ENCODE measurements at regions not wholly inside any gene's neighbourhood (a gene's known extent, or its start where the extent isn't known, plus 50 kb on each side); places are given as distances from the start of the nearest gene placed in this dataset.

GRCh38 chr14:42424501-42424900 is 817.8 kb downstream of the LRFN5 start:
- H3K36me3 ChIP-seq (ENCODE audit: insufficient read depth, low read length) = no peaks in the 10 kb centered on the region
- no peaks in the 10 kb centered on the region for H4K20me1 ChIP-seq (ENCODE audit: insufficient read depth, low read length)
- no peaks in the 10 kb centered on the region for H3K4me1 ChIP-seq (ENCODE audit: insufficient read depth, low read length)
- no peak for ATAC-seq (ENCODE audit: insufficient read depth, low read depth)
- no peak overlapping the region for H3K4me3 ChIP-seq (ENCODE audit: low read depth in 1 of 2, low read length in 2 of 2)
- no peak overlapping the region for H2AFZ ChIP-seq (ENCODE audit: low read depth, low read length)
- TF ChIP-seq EZH2 (IDR thresholded peaks at IDR 0.05; ENCODE audit: borderline replicate concordance, low read depth, low read length, severe bottlenecking) (no peak), CTCF (IDR thresholded peaks at IDR 0.05; ENCODE audit: borderline replicate concordance, extremely low read depth, low read length, poor library complexity, severe bottlenecking) (no peak)
- H3K27ac ChIP-seq (ENCODE audit: low read length) = no peak overlapping the region
- H3K9ac ChIP-seq (ENCODE audit: low read depth, low read length) = no peak overlapping the region
- H3K27me3 ChIP-seq (ENCODE audit: insufficient read depth, low read length, poor library complexity) = no peaks in the 10 kb centered on the region
- H3K79me2 ChIP-seq (ENCODE audit: insufficient read depth, low read length) = no peaks in the 10 kb centered on the region
- no peak overlapping the region for H3K4me2 ChIP-seq (ENCODE audit: insufficient read depth, low read length)
- H3K9me3 ChIP-seq (ENCODE audit: insufficient read depth, low read length, severe bottlenecking) = no peaks in the 10 kb centered on the region
- DNase-seq = no peak

- Histone ChIP-seq H3K4me2 (ENCODE audit: insufficient read depth, low read length) (no peak overlapping the region), H3K27me3 (ENCODE audit: insufficient read depth, low read length, poor library complexity) (no peaks in the 10 kb centered on the region), H3K9me3 (ENCODE audit: insufficient read depth, low read length, severe bottlenecking) (no peaks in the 10 kb centered on the region), H4K20me1 (ENCODE audit: insufficient read depth, low read length) (no peaks in the 10 kb centered on the region), H3K79me2 (ENCODE audit: insufficient read depth, low read length) (no peaks in the 10 kb centered on the region), H3K4me1 (ENCODE audit: insufficient read depth, low read length) (no peaks in the 10 kb centered on the region), H3K27ac (ENCODE audit: low read length) (no peak overlapping the region), H3K4me3 (ENCODE audit: low read depth in 1 of 2, low read length in 2 of 2) (no peak overlapping the region), H2AFZ (ENCODE audit: low read depth, low read length) (no peak overlapping the region), H3K9ac (ENCODE audit: low read depth, low read length) (no peak overlapping the region), H3K36me3 (ENCODE audit: insufficient read depth, low read length) (no peaks in the 10 kb centered on the region)
- ATAC-seq (ENCODE audit: insufficient read depth, low read depth) (no peak), DNase-seq (no peak)
- TF ChIP-seq CTCF (IDR thresholded peaks at IDR 0.05; ENCODE audit: borderline replicate concordance, extremely low read depth, low read length, poor library complexity, severe bottlenecking) = no peak
- TF ChIP-seq EZH2 (IDR thresholded peaks at IDR 0.05; ENCODE audit: borderline replicate concordance, low read depth, low read length, severe bottlenecking) = no peak
These were observed 814.9 kb downstream of the LRFN5 start for GRCh38 chr14:42421377-42422078.

- no peaks in the 10 kb centered on the region for H3K27me3 ChIP-seq (ENCODE audit: insufficient read depth, low read length, poor library complexity)
- TF ChIP-seq EZH2 (IDR thresholded peaks at IDR 0.05; ENCODE audit: borderline replicate concordance, low read depth, low read length, severe bottlenecking) (no peak), CTCF (IDR thresholded peaks at IDR 0.05; ENCODE audit: borderline replicate concordance, extremely low read depth, low read length, poor library complexity, severe bottlenecking) (no peak)
- H3K36me3 ChIP-seq (ENCODE audit: insufficient read depth, low read length) = no peaks in the 10 kb centered on the region
- no peak overlapping the region for H3K4me2 ChIP-seq (ENCODE audit: insufficient read depth, low read length)
- H2AFZ ChIP-seq (ENCODE audit: low read depth, low read length) = no peak overlapping the region
- H3K9ac ChIP-seq (ENCODE audit: low read depth, low read length) = no peak overlapping the region
- H3K27ac ChIP-seq (ENCODE audit: low read length) = no peak overlapping the region
- DNase-seq (no peak), ATAC-seq (ENCODE audit: insufficient read depth, low read depth) (no peak)
- H3K4me1 ChIP-seq (ENCODE audit: insufficient read depth, low read length) = no peaks in the 10 kb centered on the region
- H4K20me1 ChIP-seq (ENCODE audit: insufficient read depth, low read length) = no peaks in the 10 kb centered on the region
- no peak overlapping the region for H3K4me3 ChIP-seq (ENCODE audit: low read depth in 1 of 2, low read length in 2 of 2)
- H3K9me3 ChIP-seq (ENCODE audit: insufficient read depth, low read length, severe bottlenecking) = no peaks in the 10 kb centered on the region
- no peaks in the 10 kb centered on the region for H3K79me2 ChIP-seq (ENCODE audit: insufficient read depth, low read length)
These were observed 813.4 kb downstream of the LRFN5 start for GRCh38 chr14:42420071-42420470.

Measured in DND-41 (cell line).